ENCODE measurements at regions not wholly inside any gene's neighbourhood (a gene's known extent, or its start where the extent isn't known, plus 50 kb on each side); places are given as distances from the start of the nearest gene placed in this dataset.

GRCh38 chr2:81981585-81981984 lies 1677.0 kb upstream of the LRRTM1 start:
- TF ChIP-seq CTCF (IDR thresholded peaks at IDR 0.05) = no peak
- Histone ChIP-seq H3K27me3 (ENCODE audit: low read depth) (no peaks in the 10 kb centered on the region), H3K9me3 (no peaks in the 10 kb centered on the region), H3K4me3 (no peak overlapping the region), H3K36me3 (no peaks in the 10 kb centered on the region), H3K27ac (no peak overlapping the region), H3K4me1 (no peaks in the 10 kb centered on the region)
- DNase-seq = no peak
- intact Hi-C loops (cut with DNase I) = no loop called here
- no peak for ATAC-seq

GRCh38 chr2:81979086-81979485 lies 1674.5 kb upstream of the LRRTM1 start:
- DNase-seq (no peak), ATAC-seq (no peak)
- Histone ChIP-seq H3K9me3 (no peaks in the 10 kb centered on the region), H3K27me3 (ENCODE audit: low read depth) (no peaks in the 10 kb centered on the region), H3K4me1 (no peaks in the 10 kb centered on the region), H3K36me3 (no peaks in the 10 kb centered on the region), H3K4me3 (no peak overlapping the region), H3K27ac (no peak overlapping the region)
- TF ChIP-seq CTCF (IDR thresholded peaks at IDR 0.05) = no peak
- intact Hi-C loops (cut with DNase I) = no loop called here

- DNase-seq (no peak), ATAC-seq (no peak)
- H3K4me1 ChIP-seq = no peaks in the 10 kb centered on the region
- H3K4me3 ChIP-seq = no peak overlapping the region
- intact Hi-C loops (cut with DNase I) = no loop called here
- H3K36me3 ChIP-seq = no peaks in the 10 kb centered on the region
- H3K9me3 ChIP-seq = no peaks in the 10 kb centered on the region
- no peaks in the 10 kb centered on the region for H3K27me3 ChIP-seq (ENCODE audit: low read depth)
- no peak for TF ChIP-seq CTCF (IDR thresholded peaks at IDR 0.05)
- no peak overlapping the region for H3K27ac ChIP-seq
Observed at GRCh38 chr2:81976998-81977397, 1672.4 kb upstream of the LRRTM1 start.

- intact Hi-C loops (cut with DNase I) = no loop called here
- Histone ChIP-seq H3K36me3 (no peaks in the 10 kb centered on the region), H3K27me3 (ENCODE audit: low read depth) (no peaks in the 10 kb centered on the region), H3K4me3 (no peak overlapping the region), H3K9me3 (no peaks in the 10 kb centered on the region), H3K27ac (no peak overlapping the region), H3K4me1 (no peaks in the 10 kb centered on the region)
- no peak for TF ChIP-seq CTCF (IDR thresholded peaks at IDR 0.05)
- DNase-seq (no peak), ATAC-seq (no peak)
Observed at GRCh38 chr2:81974216-81974615, 1669.7 kb upstream of the LRRTM1 start.

- ATAC-seq (no peak), DNase-seq (no peak)
- Histone ChIP-seq H3K27me3 (ENCODE audit: low read depth) (no peaks in the 10 kb centered on the region), H3K36me3 (no peaks in the 10 kb centered on the region), H3K4me1 (no peaks in the 10 kb centered on the region), H3K27ac (no peak overlapping the region), H3K9me3 (peaks cover 4% of the 10 kb centered on the region), H3K4me3 (no peak overlapping the region)
- no peak for TF ChIP-seq CTCF (IDR thresholded peaks at IDR 0.05)
- intact Hi-C loops (cut with DNase I) = no loop called here
Observed at GRCh38 chr2:81942876-81943275, 1638.3 kb upstream of the LRRTM1 start.

- no peak for TF ChIP-seq CTCF (IDR thresholded peaks at IDR 0.05)
- no peak overlapping the region for H3K4me3 ChIP-seq
- no peak for DNase-seq
- H3K4me1 ChIP-seq = no peaks in the 10 kb centered on the region
- no peak overlapping the region for H3K27ac ChIP-seq
- H3K27me3 ChIP-seq (ENCODE audit: low read depth) = no peaks in the 10 kb centered on the region
- ATAC-seq = no peak
- intact Hi-C loops (cut with DNase I) = no loop called here
- peaks cover 4% of the 10 kb centered on the region for H3K9me3 ChIP-seq
- no peaks in the 10 kb centered on the region for H3K36me3 ChIP-seq
Observed at GRCh38 chr2:81942136-81942680, 1637.7 kb upstream of the LRRTM1 start.
